MM.1S (cell line): ENCODE measurements at regions not wholly inside any gene's neighbourhood (a gene's known extent, or its start where the extent isn't known, plus 50 kb on each side); places are given as distances from the start of the nearest gene placed in this dataset.

ENCODE experiments used
- DNase-seq: peaks from one replicate; pipeline ENCODE4 v3.0.0-alpha.2; 2015
- H2AFZ ChIP-seq: fragments of 300-600 bp; sonication (generic); 2 replicates; pipeline ENCODE4 v1.6.0; 2016; ENCODE audit warnings: antibody characterized with exemption, low read length
- H3F3A ChIP-seq: fragments of 300-600 bp; sonication (generic); 2 replicates; pipeline ENCODE4 v1.6.1; 2016; ENCODE audit warnings: mild to moderate bottlenecking, antibody characterized with exemption, low read length, moderate library complexity, mixed read lengths; ENCODE audit not compliant: insufficient read depth
- H3K27ac ChIP-seq: fragments of 300-600 bp; sonication (generic); 2 replicates; pipeline ENCODE4 v1.5.1; 2016; ENCODE audit warnings: mild to moderate bottlenecking, low read length
- H3K27me3 ChIP-seq: fragments of 300-600 bp; sonication (generic); replicated peaks from 2 replicates; pipeline ENCODE4 v1.6.0; 2016; ENCODE audit warnings: low read length; ENCODE audit not compliant: insufficient read depth
- H3K36me3 ChIP-seq: fragments of 300-600 bp; sonication (generic); replicated peaks from 2 replicates; pipeline ENCODE4 v1.6.1; 2016; ENCODE audit warnings: mild to moderate bottlenecking, low read length, mixed read lengths; ENCODE audit not compliant: insufficient read depth
- H3K4me1 ChIP-seq: fragments of 300-600 bp; sonication (generic); 2 replicates; pipeline ENCODE4 v1.6.1; 2016; ENCODE audit warnings: low read length, mixed read lengths
- H3K4me2 ChIP-seq: fragments of 300-600 bp; sonication (generic); 2 replicates; pipeline ENCODE4 v1.6.0; 2016; ENCODE audit warnings: low read depth, low read length
- H3K4me3 ChIP-seq: fragments of 300-600 bp; sonication (generic); 2 replicates; pipeline ENCODE4 v1.5.1; 2016; ENCODE audit warnings: low read length, mixed read lengths
- H3K79me2 ChIP-seq: fragments of 300-600 bp; sonication (generic); 2 replicates; pipeline ENCODE4 v1.6.1; 2016; ENCODE audit warnings: mixed run types, low read length, mixed read lengths
- H3K9ac ChIP-seq: fragments of 300-600 bp; sonication (generic); 2 replicates; pipeline ENCODE4 v1.6.1; 2016; ENCODE audit warnings: low read length, mixed read lengths
- H3K9me2 ChIP-seq: fragments of 300-600 bp; sonication (generic); replicated peaks from 2 replicates; pipeline ENCODE4 v1.6.1; 2016; ENCODE audit warnings: mild to moderate bottlenecking, low read length, mixed read lengths; ENCODE audit not compliant: insufficient read depth
- H3K9me3 ChIP-seq: fragments of 300-600 bp; sonication (generic); replicated peaks from 2 replicates; pipeline ENCODE4 v1.6.1; 2016; ENCODE audit warnings: mild to moderate bottlenecking, low read length, mixed read lengths; ENCODE audit not compliant: insufficient read depth
- H4K20me1 ChIP-seq: fragments of 300-600 bp; sonication (generic); 2 replicates; pipeline ENCODE4 v1.6.1; 2016; ENCODE audit warnings: mild to moderate bottlenecking, low read length, moderate library complexity, mixed read lengths; ENCODE audit not compliant: insufficient read depth
- EZH2 ChIP-seq: fragments of 300-600 bp; sonication (generic); optimal IDR thresholded peaks from 2 replicates; pipeline ENCODE3; 2017; ENCODE audit warnings: low read depth, mild to moderate bottlenecking, antibody characterized with exemption, low read length, mixed read lengths
- EZH2phosphoT487 ChIP-seq: fragments of 300-600 bp; sonication (generic); IDR thresholded peaks from 2 replicates; pipeline ENCODE4 v1.6.1; 2018; ENCODE audit warnings: antibody characterized with exemption, low read length
- TF ChIP-seq, protein P1 (sequence below): fragments of 300-600 bp; sonication (generic); IDR thresholded peaks from 2 replicates; pipeline ENCODE4 v1.5.1; 2016; ENCODE audit warnings: antibody characterized with exemption, low read length, mixed read lengths

DNA sequence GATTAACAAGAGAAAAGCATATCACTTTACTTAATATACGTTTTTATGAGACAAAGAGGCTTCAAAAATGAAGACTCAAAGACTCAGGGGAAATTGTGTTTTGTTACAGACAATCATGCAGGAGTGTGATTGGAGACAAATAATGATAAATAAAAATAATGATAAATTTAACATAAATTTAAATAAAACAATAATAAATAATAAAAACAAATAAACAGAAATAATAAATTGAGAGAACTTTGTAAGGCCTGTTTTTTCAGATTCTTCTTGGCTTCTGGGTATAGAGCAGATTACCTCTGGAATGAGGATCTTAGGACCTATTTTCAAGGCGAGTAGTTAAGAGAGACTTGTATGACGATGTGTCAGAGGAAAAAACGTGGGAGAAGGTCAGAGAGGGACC lies 271.4 kb upstream of the POT1 start:
- H3K4me1 ChIP-seq: no peaks in the 10 kb centered on the region
- no peaks in the 10 kb centered on the region for H3K27me3 ChIP-seq
- no peak overlapping the region for H3K9ac ChIP-seq
- DNase-seq: no peak
- no peak overlapping the region for H3K4me2 ChIP-seq
- no peaks in the 10 kb centered on the region for H4K20me1 ChIP-seq
- no peaks in the 10 kb centered on the region for H3K9me3 ChIP-seq
- H3K27ac ChIP-seq: no peak overlapping the region
- no peaks in the 10 kb centered on the region for H3F3A ChIP-seq
- H3K4me3 ChIP-seq: no peak overlapping the region
- H3K36me3 ChIP-seq: no peaks in the 10 kb centered on the region
- no peaks in the 10 kb centered on the region for H3K79me2 ChIP-seq
- no peak overlapping the region for H2AFZ ChIP-seq
- TF ChIP-seq EZH2: no peak
- TF ChIP-seq, protein P1, sequence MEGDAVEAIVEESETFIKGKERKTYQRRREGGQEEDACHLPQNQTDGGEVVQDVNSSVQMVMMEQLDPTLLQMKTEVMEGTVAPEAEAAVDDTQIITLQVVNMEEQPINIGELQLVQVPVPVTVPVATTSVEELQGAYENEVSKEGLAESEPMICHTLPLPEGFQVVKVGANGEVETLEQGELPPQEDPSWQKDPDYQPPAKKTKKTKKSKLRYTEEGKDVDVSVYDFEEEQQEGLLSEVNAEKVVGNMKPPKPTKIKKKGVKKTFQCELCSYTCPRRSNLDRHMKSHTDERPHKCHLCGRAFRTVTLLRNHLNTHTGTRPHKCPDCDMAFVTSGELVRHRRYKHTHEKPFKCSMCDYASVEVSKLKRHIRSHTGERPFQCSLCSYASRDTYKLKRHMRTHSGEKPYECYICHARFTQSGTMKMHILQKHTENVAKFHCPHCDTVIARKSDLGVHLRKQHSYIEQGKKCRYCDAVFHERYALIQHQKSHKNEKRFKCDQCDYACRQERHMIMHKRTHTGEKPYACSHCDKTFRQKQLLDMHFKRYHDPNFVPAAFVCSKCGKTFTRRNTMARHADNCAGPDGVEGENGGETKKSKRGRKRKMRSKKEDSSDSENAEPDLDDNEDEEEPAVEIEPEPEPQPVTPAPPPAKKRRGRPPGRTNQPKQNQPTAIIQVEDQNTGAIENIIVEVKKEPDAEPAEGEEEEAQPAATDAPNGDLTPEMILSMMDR: no peak
- no peak for TF ChIP-seq EZH2phosphoT487
- no peaks in the 10 kb centered on the region for H3K9me2 ChIP-seq

GRCh38 chr7:125197731-125198393 lies 268.2 kb upstream of the POT1 start:
- Histone ChIP-seq H2AFZ (no peak overlapping the region), H4K20me1 (no peaks in the 10 kb centered on the region), H3K9me2 (no peaks in the 10 kb centered on the region), H3K4me3 (no peak overlapping the region), H3K27me3 (no peaks in the 10 kb centered on the region), H3K36me3 (no peaks in the 10 kb centered on the region), H3K9me3 (no peaks in the 10 kb centered on the region), H3K79me2 (no peaks in the 10 kb centered on the region), H3K4me1 (no peaks in the 10 kb centered on the region), H3K4me2 (no peak overlapping the region), H3K27ac (no peak overlapping the region), H3F3A (no peaks in the 10 kb centered on the region), H3K9ac (no peak overlapping the region)
- no peak for DNase-seq
- TF ChIP-seq EZH2 (no peak), EZH2phosphoT487 (no peak)
- TF ChIP-seq, protein P1: no peak

- Histone ChIP-seq H3K4me1 (no peaks in the 10 kb centered on the region), H4K20me1 (no peaks in the 10 kb centered on the region), H3K36me3 (no peaks in the 10 kb centered on the region), H2AFZ (no peak overlapping the region), H3K27ac (no peak overlapping the region), H3F3A (no peaks in the 10 kb centered on the region), H3K79me2 (no peaks in the 10 kb centered on the region), H3K9ac (no peak overlapping the region), H3K4me2 (no peak overlapping the region), H3K9me3 (no peaks in the 10 kb centered on the region), H3K9me2 (no peaks in the 10 kb centered on the region), H3K27me3 (no peaks in the 10 kb centered on the region), H3K4me3 (no peak overlapping the region)
- TF ChIP-seq EZH2 (no peak), EZH2phosphoT487 (no peak)
- TF ChIP-seq, protein P1: no peak
- DNase-seq: no peak
Measured at GRCh38 chr7:125195156-125195555, 265.5 kb upstream of the POT1 start.
